ENCODE measurements at regions not wholly inside any gene's neighbourhood (a gene's known extent, or its start where the extent isn't known, plus 50 kb on each side); places are given as distances from the start of the nearest gene placed in this dataset.

DNA sequence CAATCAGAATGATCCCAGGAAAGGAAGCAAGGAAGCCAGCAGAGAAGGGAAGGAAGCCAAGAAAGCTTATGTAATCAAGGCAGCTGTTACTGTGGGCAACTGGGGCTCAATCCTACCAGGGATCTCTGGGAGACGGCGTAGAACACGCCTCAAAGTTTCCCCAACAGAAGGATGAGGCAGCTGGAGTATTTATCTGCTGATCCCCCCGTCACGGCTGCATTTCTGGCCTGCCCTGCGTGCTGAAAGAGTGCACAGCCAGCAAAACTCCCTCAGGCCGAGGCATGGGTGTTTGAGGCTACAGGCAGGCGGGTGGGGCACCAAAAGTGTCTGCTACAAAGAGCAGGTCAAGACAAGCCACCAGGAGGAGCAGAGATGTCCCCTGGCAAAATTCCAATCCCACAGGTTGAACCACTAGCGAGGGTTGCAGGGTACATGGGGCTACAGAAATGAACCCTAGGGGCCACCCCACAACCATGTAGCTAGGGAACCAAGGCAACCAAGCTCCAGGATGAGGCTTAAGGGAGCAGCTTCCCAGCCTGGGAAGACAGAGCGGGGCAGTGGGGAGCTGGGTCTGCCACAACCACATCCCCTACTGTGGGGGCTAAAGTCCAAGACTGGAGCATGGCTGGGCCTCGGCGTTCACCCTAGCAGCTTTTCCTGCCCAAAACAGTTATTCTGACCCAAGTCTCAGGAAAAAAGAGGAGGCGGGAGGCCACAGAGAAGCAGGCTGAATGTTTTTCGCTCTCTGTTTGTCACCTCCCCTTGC lies 113.4 kb downstream of the BCOR start:
- DNase-seq, result no peak

DNA sequence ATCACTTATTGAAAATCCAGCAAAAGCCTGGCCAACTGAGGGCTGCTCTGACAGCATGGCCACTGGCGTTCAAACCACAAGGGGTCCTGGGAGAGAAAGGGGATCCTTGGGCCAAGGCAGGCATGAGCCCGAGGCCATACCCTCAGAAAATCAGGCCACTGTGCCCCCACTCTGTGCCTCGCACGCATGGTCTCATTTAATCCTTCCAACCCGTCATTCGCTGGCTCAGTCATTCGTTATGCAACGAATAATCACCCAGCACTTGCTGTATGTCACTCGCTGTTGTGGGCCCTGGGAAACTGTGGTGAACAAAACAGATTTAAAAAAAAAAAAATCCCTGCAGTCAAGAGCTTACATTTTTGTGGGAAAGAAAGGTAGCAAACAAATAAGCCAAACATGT lies 112.7 kb downstream of the BCOR start:
- no peak for DNase-seq

DNA sequence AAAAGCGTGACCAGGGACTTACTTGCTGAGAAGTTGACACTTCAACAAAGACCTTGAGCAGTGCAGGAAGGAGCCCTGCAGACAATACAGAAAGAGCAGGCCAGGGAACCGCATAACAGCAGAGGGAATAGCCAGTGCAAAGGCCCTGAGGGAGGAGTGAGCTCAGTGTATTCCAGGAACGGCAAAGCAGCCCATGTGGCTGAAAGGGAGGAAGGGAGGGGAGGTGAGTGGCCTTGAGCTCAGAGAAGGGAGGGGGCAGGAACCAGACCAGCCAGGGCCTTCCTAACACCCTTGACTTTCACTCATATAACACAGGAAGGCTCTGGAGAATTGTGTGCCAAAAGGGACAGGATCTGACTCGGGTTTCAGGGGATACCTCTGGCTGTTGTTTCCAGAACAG lies 112.2 kb downstream of the BCOR start:
- no peak for DNase-seq

DNA sequence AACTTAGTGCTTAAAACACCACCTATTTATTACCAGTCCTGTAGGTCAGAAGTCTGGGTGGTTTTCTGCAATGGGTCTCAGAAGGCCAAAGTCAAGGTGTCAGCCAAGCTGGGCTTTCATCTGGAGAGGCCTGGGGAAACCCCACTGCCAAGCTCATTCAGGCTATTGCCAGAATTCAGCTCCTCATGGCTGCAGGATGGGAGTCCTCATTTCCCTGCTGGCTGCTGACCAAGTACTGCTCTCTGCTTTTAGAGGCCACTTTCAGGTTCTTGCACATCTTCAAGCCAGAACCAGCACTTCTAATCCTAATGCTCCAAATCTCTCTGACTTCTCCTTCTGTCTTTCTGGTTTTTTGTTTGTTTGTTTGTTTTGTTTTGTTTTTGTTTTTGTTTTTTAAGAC lies 109.3 kb downstream of the BCOR start:
- no peak for DNase-seq

DNA sequence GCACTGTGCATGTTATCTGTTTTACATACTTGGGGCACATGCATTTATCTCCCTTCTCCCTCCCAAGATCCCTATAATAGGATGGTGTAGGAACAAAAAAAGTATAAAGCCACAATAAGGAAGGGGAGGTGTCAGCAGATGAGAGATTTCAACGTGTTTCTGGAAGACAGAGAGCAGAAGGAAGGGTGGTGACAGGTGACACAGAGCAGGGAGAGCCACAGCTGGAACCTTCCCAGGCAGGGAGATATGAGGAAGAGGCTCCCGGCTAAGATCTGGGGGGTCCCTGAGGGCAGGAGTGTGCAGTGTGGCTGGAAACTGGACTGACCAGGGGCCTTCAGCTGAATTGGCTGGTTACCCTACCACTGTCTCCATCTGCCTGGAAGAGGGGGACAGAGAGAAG lies 107.4 kb downstream of the BCOR start:
- DNase-seq, result no peak

DNA sequence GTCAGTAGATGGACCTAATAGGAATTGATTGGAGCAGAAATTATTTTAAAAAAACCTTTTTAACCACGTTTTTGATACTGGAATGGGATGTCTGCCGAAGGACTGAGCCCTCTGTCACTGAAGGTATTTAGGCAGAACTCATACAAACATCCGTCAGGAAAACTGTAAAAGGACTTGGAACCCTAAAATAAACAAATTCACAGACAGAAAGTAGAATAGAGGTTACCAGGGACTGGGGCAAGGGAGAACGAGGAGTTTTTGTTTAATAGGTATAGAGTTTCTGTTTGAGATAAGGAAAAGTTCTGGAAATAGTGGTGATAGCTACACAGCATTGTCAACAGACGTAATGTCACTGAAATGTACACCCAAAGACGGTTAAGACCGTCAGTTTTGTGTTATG lies 105.5 kb downstream of the BCOR start:
- DNase-seq, result no peak

DNA sequence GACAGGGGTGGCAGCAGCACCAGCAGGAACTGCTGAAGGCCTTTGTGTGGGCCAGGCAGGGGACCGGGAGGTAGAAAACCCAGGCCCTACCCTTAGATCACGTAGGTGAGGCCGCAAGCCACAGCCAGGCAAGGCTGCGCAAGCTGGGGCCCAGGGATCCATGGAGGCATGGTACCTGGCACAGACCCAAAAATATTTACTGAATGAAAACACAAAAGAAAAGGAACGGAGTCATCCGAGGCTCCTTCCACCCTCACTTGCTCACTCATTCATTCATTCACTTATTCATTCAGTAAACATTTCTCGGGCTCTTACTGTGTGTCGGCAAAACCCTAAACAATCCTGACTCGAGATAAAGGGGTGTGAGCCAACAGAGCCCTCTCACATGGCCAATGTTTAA lies 102.3 kb downstream of the BCOR start:
- DNase-seq, result no peak

DNA sequence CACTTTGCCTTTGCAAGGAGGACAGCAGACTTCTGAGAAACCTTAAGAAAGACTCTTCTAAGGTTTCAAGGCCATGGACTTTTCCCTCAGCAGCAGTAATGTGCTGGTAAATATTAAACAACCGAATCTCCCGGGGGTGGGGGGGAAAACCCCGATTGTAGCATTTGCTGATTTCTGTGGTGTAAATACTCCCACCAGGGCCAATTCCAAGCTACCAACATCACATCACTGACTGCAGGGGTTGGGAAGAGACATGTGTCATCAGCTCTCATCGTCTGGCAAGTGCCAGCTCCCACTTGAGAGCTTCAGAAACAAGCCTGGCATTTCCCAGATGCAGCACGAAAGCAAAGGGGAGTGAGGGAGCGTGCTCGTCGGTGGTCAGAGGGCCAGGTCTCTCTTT lies 101.2 kb downstream of the BCOR start:
- DNase-seq, result no peak

DNA sequence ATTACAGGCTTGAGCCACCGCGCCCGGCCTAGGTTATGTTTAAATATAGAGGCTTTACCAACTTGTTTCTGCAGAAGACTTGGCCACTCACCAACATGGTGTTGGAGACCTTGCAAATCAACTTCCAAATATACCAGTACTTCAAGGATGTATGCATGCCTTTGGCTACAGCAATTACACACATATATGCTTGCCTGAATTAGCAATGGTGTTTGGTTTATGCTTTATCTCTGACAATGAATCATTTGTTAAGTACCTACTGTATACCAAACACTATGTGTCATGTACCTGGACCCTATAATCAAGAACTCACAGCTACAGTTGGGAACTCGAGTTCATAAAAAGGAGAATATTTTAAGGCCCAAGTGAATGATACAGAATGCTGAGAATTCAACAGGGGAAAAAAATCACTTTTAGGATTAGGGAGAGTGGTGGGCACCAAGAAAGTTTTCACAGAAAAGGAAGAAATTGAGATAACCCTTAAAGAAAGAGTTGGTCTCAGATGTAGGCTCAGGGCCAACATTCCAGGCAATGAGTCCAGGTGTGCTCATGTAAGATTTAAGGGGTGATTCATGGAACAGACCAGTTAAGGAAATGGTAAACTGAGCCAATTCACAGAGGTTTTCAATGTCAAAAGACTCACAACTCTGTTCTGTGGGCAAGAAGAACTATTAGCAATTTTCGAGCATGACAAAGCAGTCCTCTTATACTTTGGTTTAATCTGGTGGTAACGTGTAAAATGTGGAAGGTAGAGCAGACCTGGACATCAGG lies 98.9 kb downstream of the BCOR start:
- no peak for DNase-seq
